Astrocyte (in vitro differentiated cells and primary cell): ENCODE measurements at regions not wholly inside any gene's neighbourhood (a gene's known extent, or its start where the extent isn't known, plus 50 kb on each side); places are given as distances from the start of the nearest gene placed in this dataset.

Experiments
- DNase-seq: peaks from one replicate; pipeline ENCODE4 v3.0.0-alpha.2; 2010; ENCODE audit warnings: low read depth
- FAIRE-seq: peaks from 2 replicates; lab custom pipeline; 2011; peaks lifted over from hg19 to GRCh38; lab: Jason Lieb, UNC
- H2AFZ ChIP-seq: 2 replicates; pipeline ENCODE4 v1.6.0; 2012; ENCODE audit warnings: low read depth, low read length, inconsistent platforms
- H3K27ac ChIP-seq: 2 replicates; pipeline ENCODE4 v1.5.1; 2011; ENCODE audit warnings: low read depth, low read length, inconsistent platforms
- H3K27me3 ChIP-seq: 2 replicates; pipeline ENCODE4 v1.6.0; 2011; ENCODE audit warnings: low read length, inconsistent platforms; ENCODE audit not compliant: insufficient read depth
- H3K36me3 ChIP-seq: 2 replicates; pipeline ENCODE4 v1.5.1; 2011; ENCODE audit warnings: low read length, inconsistent platforms; ENCODE audit not compliant: insufficient read depth
- H3K4me1 ChIP-seq: 2 replicates; pipeline ENCODE4 v1.5.1; 2011; ENCODE audit warnings: low read length, inconsistent platforms; ENCODE audit not compliant: insufficient read depth
- H3K4me2 ChIP-seq: 2 replicates; pipeline ENCODE4 v1.6.0; 2012; ENCODE audit warnings: low read length, inconsistent platforms
- H3K4me3 ChIP-seq: 2 replicates; pipeline ENCODE4 v1.5.1; 2011; ENCODE audit warnings: low read depth, mild to moderate bottlenecking, low read length, inconsistent platforms; ENCODE audit not compliant: insufficient read depth
- H3K79me2 ChIP-seq: 2 replicates; pipeline ENCODE4 v1.6.0; 2012; ENCODE audit warnings: mild to moderate bottlenecking, low read length, inconsistent platforms; ENCODE audit not compliant: insufficient read depth
- H3K9ac ChIP-seq: 2 replicates; pipeline ENCODE4 v1.6.0; 2012; ENCODE audit warnings: mild to moderate bottlenecking, low read length, inconsistent platforms
- H3K9me3 ChIP-seq: 2 replicates; pipeline ENCODE4 v1.5.1; 2012; ENCODE audit warnings: low read depth, mild to moderate bottlenecking, low read length, inconsistent platforms; ENCODE audit not compliant: insufficient read depth
- H4K20me1 ChIP-seq: 2 replicates; pipeline ENCODE4 v1.6.0; 2012; ENCODE audit warnings: low read length, inconsistent platforms; ENCODE audit not compliant: insufficient read depth
- H3K27ac Mint-ChIP-seq: one replicate; pipeline ENCODE4 v1.8.0; 2021; ENCODE audit warnings: mild to moderate bottlenecking, mixed read lengths; ENCODE audit not compliant: unreplicated experiment
- H3K27me3 Mint-ChIP-seq: one replicate; pipeline ENCODE4 v1.8.0; 2021; ENCODE audit warnings: low read depth, mixed read lengths; ENCODE audit not compliant: unreplicated experiment
- H3K36me3 Mint-ChIP-seq: one replicate; pipeline ENCODE4 v1.8.0; 2021; ENCODE audit warnings: low read depth, mixed read lengths; ENCODE audit not compliant: unreplicated experiment
- H3K4me1 Mint-ChIP-seq: one replicate; pipeline ENCODE4 v1.8.0; 2021; ENCODE audit warnings: low read depth, mixed read lengths; ENCODE audit not compliant: unreplicated experiment
- H3K4me3 Mint-ChIP-seq: one replicate; pipeline ENCODE4 v1.8.0; 2021; ENCODE audit warnings: mild to moderate bottlenecking, moderate library complexity, mixed read lengths; ENCODE audit not compliant: unreplicated experiment
- H3K9me3 Mint-ChIP-seq: one replicate; pipeline ENCODE4 v1.8.0; 2021; ENCODE audit warnings: mild to moderate bottlenecking, mixed read lengths; ENCODE audit not compliant: unreplicated experiment
- CTCF ChIP-seq: IDR thresholded peaks from 2 replicates; pipeline ENCODE4 v1.5.1; 2011; ENCODE audit warnings: low read depth, mild to moderate bottlenecking, inconsistent platforms, low read length, moderate library complexity; ENCODE audit not compliant: insufficient read depth
- EZH2 ChIP-seq: IDR thresholded peaks from 2 replicates; pipeline ENCODE4 v1.6.1; 2012; ENCODE audit warnings: mild to moderate bottlenecking, low read length, inconsistent platforms; ENCODE audit not compliant: insufficient read depth

DNA sequence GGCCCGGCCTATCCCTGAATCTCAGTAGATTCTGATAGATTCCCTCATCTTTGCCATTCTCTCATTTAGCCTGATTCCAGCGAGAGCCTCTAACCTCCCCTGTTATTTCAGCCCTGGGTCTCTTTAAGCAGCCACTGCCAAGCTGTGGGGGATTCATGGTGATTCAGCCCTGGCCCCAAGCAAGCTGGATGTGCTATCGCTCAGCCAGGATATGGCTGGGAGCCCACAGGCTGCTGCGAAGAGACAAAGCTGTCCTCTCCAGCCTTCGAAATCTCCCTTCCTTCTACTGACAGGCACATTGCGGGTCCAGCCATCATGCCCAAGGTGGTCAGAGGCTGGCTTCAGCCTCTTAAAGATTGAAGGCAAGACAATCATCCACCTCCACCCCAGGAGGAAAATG lies 394.1 kb downstream of the SOX9 start:
- peak overlapping the region; percentile 78 for H3K9ac ChIP-seq
- H3K27ac Mint-ChIP-seq = peak overlapping the region; percentile 88
- no peaks in the 10 kb centered on the region for H3K27me3 ChIP-seq
- H3K36me3 ChIP-seq = no peaks in the 10 kb centered on the region
- no peak overlapping the region for H2AFZ ChIP-seq
- peak; percentile 93 for DNase-seq
- peaks cover 50% of the 10 kb centered on the region for H3K4me1 Mint-ChIP-seq
- H3K4me3 Mint-ChIP-seq = no peak overlapping the region
- peaks cover 65% of the 10 kb centered on the region for H4K20me1 ChIP-seq
- peak overlapping the region; percentile 81 for H3K4me2 ChIP-seq
- no peak for TF ChIP-seq EZH2
- no peak for TF ChIP-seq CTCF
- peaks cover 75% of the 10 kb centered on the region for H3K4me1 ChIP-seq
- no peaks in the 10 kb centered on the region for H3K36me3 Mint-ChIP-seq
- H3K9me3 ChIP-seq = no peaks in the 10 kb centered on the region
- peaks cover 94% of the 10 kb centered on the region for H3K79me2 ChIP-seq
- peak overlapping the region; percentile 93 for H3K27ac ChIP-seq
- H3K27me3 Mint-ChIP-seq = no peaks in the 10 kb centered on the region
- FAIRE-seq = no peak
- H3K9me3 Mint-ChIP-seq = no peaks in the 10 kb centered on the region
- peak overlapping the region; percentile 45 for H3K4me3 ChIP-seq

- Histone ChIP-seq H3K27me3 (no peaks in the 10 kb centered on the region), H3K36me3 (no peaks in the 10 kb centered on the region), H3K27ac (peak overlapping the region; percentile 93), H3K9ac (peak overlapping the region; percentile 78), H3K79me2 (peaks cover 92% of the 10 kb centered on the region), H3K9me3 (no peaks in the 10 kb centered on the region), H2AFZ (no peak overlapping the region), H4K20me1 (peaks cover 62% of the 10 kb centered on the region), H3K4me2 (peak overlapping the region; percentile 81), H3K4me1 (peaks cover 70% of the 10 kb centered on the region), H3K4me3 (peak overlapping the region; percentile 45)
- FAIRE-seq (no peak), DNase-seq (peak; percentile 82)
- Mint-ChIP-seq H3K4me1 (peaks cover 45% of the 10 kb centered on the region), H3K36me3 (no peaks in the 10 kb centered on the region), H3K27ac (peak overlapping the region; percentile 88), H3K4me3 (no peak overlapping the region), H3K9me3 (no peaks in the 10 kb centered on the region), H3K27me3 (no peaks in the 10 kb centered on the region)
- TF ChIP-seq CTCF (no peak), EZH2 (no peak)
Observed at GRCh38 chr17:72515291-72516065, 394.7 kb downstream of the SOX9 start.

GRCh38 chr17:72516772-72517399 lies 396.1 kb downstream of the SOX9 start:
- TF ChIP-seq CTCF (no peak), EZH2 (no peak)

More at GRCh38 chr17:72516772-72517399, 396.1 kb downstream of the SOX9 start:
- Histone ChIP-seq H3K27me3 (no peaks in the 10 kb centered on the region), H4K20me1 (peaks cover 58% of the 10 kb centered on the region), H3K36me3 (no peaks in the 10 kb centered on the region), H3K4me2 (peak overlapping the region; percentile 81), H2AFZ (peak overlapping the region; percentile 46), H3K27ac (peak overlapping the region; percentile 93), H3K79me2 (peaks cover 90% of the 10 kb centered on the region), H3K4me3 (no peak overlapping the region), H3K9ac (peak overlapping the region; percentile 78), H3K9me3 (no peaks in the 10 kb centered on the region), H3K4me1 (peaks cover 56% of the 10 kb centered on the region)
- no peaks in the 10 kb centered on the region for H3K9me3 Mint-ChIP-seq
- peak overlapping the region; percentile 35 for H3K4me3 Mint-ChIP-seq
- H3K36me3 Mint-ChIP-seq = no peaks in the 10 kb centered on the region
- H3K27me3 Mint-ChIP-seq = no peaks in the 10 kb centered on the region
- FAIRE-seq (no peak), DNase-seq (peak; percentile 63)
- no peak overlapping the region for H3K27ac Mint-ChIP-seq
- H3K4me1 Mint-ChIP-seq = peaks cover 45% of the 10 kb centered on the region
